Thoracic aorta (tissue), 2 donors: ENCODE measurements at regions not wholly inside any gene's neighbourhood (a gene's known extent, or its start where the extent isn't known, plus 50 kb on each side); places are given as distances from the start of the nearest gene placed in this dataset.
"Not testable (repeated sequence)": the region's sequence is repeated elsewhere in the genome, so short reads cannot be mapped to it uniquely, and the experiment has no call there.

Source experiments
- ATAC-seq: fragments of 150-250 bp; one replicate; pipeline ENCODE4 v1.8.0; 2017; ENCODE audit warnings: low read depth; ENCODE audit not compliant: insufficient number of reproducible peaks, low FRiP score
- DNase-seq: peaks from one replicate; pipeline ENCODE4 v3.0.0-alpha.2; 2020; ENCODE audit warnings: low spot score
- H3K27ac ChIP-seq, 2 donors: fragments of 200-600 bp; sonication (generic); 1 replicate in 1 of 2; 2 replicates in 1 of 2; pipeline ENCODE4 v1.5.1; 2016; ENCODE audit warnings: mild to moderate bottlenecking in 2 of 2, moderate library complexity in 2 of 2
- H3K27me3 ChIP-seq: fragments of 200-600 bp; sonication (generic); replicated peaks from 2 replicates; pipeline ENCODE4 v1.6.0; 2016; ENCODE audit warnings: mild to moderate bottlenecking; ENCODE audit not compliant: insufficient read depth
- H3K36me3 ChIP-seq: fragments of 200-600 bp; sonication (generic); one replicate; pipeline ENCODE4 v1.5.1; 2016
- H3K4me1 ChIP-seq, 2 donors: fragments of 200-600 bp; sonication (generic); 1 replicate in 1 of 2; 2 replicates in 1 of 2; pipeline versions ENCODE4 v1.5.1 to v1.6.0; 2016; ENCODE audit warnings: low read depth in 2 of 2, mild to moderate bottlenecking in 1 of 2; ENCODE audit not compliant: control insufficient read depth in 1 of 2
- H3K4me3 ChIP-seq: fragments of 200-600 bp; sonication (generic); 2 replicates; pipeline ENCODE4 v1.5.1; 2016; ENCODE audit warnings: mild to moderate bottlenecking
- H3K9me3 ChIP-seq: fragments of 200-600 bp; sonication (generic); 2 replicates; pipeline ENCODE4 v1.5.1; 2016
- TF ChIP-seq, protein P1 (sequence below): fragments of 200-600 bp; sonication (generic); IDR thresholded peaks from one replicate; pipeline ENCODE4 v1.5.1; 2019; ENCODE audit warnings: antibody characterized with exemption

DNA sequence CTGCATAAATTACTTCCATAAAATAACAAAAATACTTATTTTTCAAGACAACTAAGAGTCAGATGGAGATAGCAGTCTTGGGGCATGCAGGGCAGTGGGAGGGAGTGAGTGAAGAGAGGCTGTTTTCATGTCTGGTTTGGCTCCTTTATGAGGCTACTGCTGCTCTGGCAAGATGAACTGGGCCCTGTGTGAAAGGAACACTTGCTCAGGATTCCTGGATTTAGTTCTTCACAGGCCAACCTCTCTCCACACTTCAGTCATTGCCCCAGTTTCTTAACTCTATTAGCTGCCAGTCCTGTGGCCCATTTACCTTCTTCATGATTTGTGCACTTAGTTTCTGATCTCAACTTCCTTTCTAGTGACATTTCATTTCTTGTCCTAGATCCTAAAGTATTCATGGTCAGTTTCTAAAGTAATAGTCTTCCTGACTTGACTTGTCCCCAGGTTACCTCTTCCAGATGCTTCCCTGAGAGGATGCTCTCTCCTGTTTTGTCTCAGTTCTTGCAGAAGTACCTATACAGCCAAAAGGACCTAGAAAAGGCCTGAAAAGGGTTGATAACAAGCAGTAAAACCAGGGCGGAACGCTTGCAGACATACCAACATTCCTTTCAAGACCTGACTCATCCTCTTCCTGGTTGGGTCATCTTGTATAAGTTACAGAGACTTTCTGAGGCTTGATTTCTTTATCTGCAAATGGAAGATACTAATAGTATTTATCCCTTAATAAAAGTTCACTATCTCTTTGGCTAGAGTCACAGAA is 77.0 kb upstream of the ZFAND5 start:
- DNase-seq = no peak
- no peaks in the 10 kb centered on the region for H3K4me1 ChIP-seq
- ATAC-seq = no peak
- TF ChIP-seq, protein P1, sequence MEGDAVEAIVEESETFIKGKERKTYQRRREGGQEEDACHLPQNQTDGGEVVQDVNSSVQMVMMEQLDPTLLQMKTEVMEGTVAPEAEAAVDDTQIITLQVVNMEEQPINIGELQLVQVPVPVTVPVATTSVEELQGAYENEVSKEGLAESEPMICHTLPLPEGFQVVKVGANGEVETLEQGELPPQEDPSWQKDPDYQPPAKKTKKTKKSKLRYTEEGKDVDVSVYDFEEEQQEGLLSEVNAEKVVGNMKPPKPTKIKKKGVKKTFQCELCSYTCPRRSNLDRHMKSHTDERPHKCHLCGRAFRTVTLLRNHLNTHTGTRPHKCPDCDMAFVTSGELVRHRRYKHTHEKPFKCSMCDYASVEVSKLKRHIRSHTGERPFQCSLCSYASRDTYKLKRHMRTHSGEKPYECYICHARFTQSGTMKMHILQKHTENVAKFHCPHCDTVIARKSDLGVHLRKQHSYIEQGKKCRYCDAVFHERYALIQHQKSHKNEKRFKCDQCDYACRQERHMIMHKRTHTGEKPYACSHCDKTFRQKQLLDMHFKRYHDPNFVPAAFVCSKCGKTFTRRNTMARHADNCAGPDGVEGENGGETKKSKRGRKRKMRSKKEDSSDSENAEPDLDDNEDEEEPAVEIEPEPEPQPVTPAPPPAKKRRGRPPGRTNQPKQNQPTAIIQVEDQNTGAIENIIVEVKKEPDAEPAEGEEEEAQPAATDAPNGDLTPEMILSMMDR = no peak
- H3K27ac ChIP-seq = no peak overlapping the region
- H3K4me3 ChIP-seq = no peak overlapping the region
- H3K36me3 ChIP-seq = no peaks in the 10 kb centered on the region
- no peaks in the 10 kb centered on the region for H3K9me3 ChIP-seq
- no peaks in the 10 kb centered on the region for H3K27me3 ChIP-seq

DNA sequence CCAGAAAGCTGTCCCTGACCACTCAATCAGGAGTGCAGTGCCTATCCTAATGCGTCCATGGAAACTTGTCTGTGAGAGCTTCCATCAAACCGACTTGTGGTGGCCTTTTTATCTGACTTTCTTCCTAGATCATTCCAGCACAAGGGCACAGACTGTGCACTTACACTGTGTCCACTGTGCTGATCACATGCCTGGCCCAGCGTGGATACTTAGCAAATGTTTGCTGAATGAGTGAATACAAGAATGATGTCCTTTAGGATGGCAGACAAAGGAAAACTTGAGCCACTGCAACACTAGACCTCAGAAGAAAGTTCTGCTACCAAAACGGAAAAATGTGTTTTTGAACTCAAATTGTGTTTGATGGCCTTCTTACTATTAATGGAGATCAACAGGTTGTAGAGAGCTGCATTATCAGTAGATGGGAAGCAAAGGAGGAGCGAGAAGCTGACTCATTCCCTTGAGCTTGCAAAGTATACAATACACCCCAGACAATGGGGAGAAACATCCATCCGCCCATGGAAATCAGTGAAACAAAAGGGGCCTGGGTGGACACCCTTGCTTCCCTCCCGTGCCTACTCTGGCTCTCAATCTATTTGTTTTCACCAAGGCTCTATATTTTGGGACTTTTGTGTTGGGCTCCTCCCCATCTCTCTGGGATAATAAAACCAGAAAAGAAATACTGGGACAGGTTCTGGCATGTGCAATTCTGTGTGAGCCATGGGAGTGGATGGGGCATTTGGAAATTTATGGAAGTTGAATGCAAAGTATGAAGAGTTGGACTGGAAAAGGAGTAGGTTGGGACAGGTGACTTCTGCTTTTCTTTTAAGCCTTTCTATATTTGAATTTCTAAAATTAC is 76.2 kb upstream of the ZFAND5 start:
- Histone ChIP-seq H3K9me3 (no peaks in the 10 kb centered on the region), H3K4me1 (no peaks in the 10 kb centered on the region), H3K27me3 (no peaks in the 10 kb centered on the region), H3K4me3 (no peak overlapping the region), H3K36me3 (no peaks in the 10 kb centered on the region), H3K27ac (no peak overlapping the region)
- TF ChIP-seq, protein P1 = no peak
- DNase-seq (no peak), ATAC-seq (no peak)

DNA sequence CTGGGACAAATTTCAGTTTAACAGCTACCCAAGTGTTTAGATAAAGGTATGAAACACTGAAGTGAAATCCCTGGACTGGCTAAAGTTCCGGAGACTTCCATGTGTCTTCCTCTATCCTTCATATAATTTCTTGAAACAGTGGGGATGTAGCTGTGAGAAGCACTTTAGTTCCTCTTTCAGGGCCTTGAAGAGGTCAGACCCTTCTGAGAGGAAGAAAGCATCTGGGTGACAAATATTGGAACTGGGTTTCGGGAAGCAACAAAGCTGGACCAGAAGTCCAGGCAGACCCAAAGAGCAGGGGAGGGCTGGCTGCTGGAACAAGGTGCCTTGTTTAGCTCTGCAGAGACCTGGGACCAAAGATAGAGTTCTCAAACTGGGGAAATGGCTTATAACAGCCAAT is 75.4 kb upstream of the ZFAND5 start:
- H3K27ac ChIP-seq = no peak overlapping the region
- no peaks in the 10 kb centered on the region for H3K9me3 ChIP-seq
- no peak for ATAC-seq
- no peak overlapping the region for H3K4me3 ChIP-seq
- H3K4me1 ChIP-seq = no peaks in the 10 kb centered on the region
- no peaks in the 10 kb centered on the region for H3K27me3 ChIP-seq
- TF ChIP-seq, protein P1 = no peak
- H3K36me3 ChIP-seq = no peaks in the 10 kb centered on the region
- DNase-seq = no peak

DNA sequence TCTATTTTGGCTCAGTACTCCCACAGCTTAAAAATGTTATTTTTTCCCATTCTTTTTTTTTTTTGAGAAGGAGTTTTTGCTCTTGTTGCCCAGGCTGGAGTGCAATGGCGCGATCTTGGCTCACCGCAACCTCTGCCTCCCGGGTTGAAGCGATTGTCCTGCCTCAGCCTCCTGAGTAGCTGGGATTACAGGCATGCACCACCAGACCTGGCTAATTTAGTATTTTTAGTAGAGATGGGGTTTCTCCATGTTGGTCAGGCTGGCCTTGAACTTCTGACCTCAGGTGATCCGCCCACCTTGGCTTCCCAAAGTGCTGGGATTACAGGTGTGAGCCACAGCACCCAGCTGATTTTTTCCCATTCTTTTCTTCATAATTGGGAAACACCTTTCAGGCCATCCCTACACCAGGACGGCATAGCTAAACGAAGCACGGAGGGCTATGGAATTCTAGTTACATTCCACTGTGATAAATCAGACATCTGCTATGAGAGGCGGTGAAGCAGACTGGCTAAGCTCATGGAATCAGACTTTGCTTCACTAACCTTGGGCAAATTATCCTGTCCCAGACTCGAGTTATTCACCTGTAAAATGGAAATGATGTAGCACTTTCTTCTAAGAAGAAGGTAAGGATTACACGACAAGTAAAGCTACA is 68.7 kb upstream of the ZFAND5 start:
- peak overlapping the region; percentile 37 for H3K4me3 ChIP-seq
- DNase-seq, H3K27ac ChIP-seq, H3K4me1 ChIP-seq, H3K9me3 ChIP-seq, H3K36me3 ChIP-seq, ATAC-seq, H3K27me3 ChIP-seq: not testable (repeated sequence)

DNA sequence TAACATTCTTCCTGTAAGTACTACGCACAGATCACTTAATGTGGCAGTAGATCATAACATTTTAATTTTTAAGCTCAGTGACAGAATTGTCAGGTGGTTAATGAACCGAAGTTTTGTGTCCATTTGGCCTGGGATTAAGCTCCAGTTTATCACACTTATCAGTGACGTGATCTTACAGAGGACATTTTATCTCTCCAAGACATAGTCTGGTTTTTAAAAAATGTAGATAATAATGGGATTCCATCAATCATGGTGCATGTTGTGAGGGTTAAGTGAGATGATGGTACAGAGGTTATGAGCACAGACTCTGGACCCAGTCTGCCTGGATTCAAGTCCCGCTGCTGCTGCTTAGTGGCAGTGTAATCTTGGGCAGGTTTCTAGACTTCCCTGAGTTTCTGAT is 66.0 kb upstream of the ZFAND5 start:
- Histone ChIP-seq H3K36me3 (no peaks in the 10 kb centered on the region), H3K9me3 (no peaks in the 10 kb centered on the region), H3K27ac (no peak overlapping the region), H3K4me3 (no peak overlapping the region), H3K27me3 (no peaks in the 10 kb centered on the region), H3K4me1 (peaks cover 4 to 16% of the 10 kb centered on the region in 2 donors)
- DNase-seq (no peak), ATAC-seq (no peak)
- TF ChIP-seq, protein P1 = no peak
